ENCODE measurements at regions not wholly inside any gene's neighbourhood (a gene's known extent, or its start where the extent isn't known, plus 50 kb on each side); places are given as distances from the start of the nearest gene placed in this dataset.

- TF ChIP-seq, protein P1, sequence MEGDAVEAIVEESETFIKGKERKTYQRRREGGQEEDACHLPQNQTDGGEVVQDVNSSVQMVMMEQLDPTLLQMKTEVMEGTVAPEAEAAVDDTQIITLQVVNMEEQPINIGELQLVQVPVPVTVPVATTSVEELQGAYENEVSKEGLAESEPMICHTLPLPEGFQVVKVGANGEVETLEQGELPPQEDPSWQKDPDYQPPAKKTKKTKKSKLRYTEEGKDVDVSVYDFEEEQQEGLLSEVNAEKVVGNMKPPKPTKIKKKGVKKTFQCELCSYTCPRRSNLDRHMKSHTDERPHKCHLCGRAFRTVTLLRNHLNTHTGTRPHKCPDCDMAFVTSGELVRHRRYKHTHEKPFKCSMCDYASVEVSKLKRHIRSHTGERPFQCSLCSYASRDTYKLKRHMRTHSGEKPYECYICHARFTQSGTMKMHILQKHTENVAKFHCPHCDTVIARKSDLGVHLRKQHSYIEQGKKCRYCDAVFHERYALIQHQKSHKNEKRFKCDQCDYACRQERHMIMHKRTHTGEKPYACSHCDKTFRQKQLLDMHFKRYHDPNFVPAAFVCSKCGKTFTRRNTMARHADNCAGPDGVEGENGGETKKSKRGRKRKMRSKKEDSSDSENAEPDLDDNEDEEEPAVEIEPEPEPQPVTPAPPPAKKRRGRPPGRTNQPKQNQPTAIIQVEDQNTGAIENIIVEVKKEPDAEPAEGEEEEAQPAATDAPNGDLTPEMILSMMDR (IDR thresholded peaks at IDR 0.05): no peak
- no peak for TF ChIP-seq MYBL2 (CRISPR knock-in tag; IDR thresholded peaks at IDR 0.05)
- TF ChIP-seq FOXP1 (CRISPR knock-in tag; IDR thresholded peaks at IDR 0.05; ENCODE audit: borderline replicate concordance): no peak
- TF ChIP-seq CBFB (CRISPR knock-in tag; IDR thresholded peaks at IDR 0.05; ENCODE audit: low read depth): no peak
- TF ChIP-seq, protein P2, sequence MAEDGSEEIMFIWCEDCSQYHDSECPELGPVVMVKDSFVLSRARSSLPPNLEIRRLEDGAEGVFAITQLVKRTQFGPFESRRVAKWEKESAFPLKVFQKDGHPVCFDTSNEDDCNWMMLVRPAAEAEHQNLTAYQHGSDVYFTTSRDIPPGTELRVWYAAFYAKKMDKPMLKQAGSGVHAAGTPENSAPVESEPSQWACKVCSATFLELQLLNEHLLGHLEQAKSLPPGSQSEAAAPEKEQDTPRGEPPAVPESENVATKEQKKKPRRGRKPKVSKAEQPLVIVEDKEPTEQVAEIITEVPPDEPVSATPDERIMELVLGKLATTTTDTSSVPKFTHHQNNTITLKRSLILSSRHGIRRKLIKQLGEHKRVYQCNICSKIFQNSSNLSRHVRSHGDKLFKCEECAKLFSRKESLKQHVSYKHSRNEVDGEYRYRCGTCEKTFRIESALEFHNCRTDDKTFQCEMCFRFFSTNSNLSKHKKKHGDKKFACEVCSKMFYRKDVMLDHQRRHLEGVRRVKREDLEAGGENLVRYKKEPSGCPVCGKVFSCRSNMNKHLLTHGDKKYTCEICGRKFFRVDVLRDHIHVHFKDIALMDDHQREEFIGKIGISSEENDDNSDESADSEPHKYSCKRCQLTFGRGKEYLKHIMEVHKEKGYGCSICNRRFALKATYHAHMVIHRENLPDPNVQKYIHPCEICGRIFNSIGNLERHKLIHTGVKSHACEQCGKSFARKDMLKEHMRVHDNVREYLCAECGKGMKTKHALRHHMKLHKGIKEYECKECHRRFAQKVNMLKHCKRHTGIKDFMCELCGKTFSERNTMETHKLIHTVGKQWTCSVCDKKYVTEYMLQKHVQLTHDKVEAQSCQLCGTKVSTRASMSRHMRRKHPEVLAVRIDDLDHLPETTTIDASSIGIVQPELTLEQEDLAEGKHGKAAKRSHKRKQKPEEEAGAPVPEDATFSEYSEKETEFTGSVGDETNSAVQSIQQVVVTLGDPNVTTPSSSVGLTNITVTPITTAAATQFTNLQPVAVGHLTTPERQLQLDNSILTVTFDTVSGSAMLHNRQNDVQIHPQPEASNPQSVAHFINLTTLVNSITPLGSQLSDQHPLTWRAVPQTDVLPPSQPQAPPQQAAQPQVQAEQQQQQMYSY (CRISPR knock-in tag; IDR thresholded peaks at IDR 0.05): no peak
- TF ChIP-seq CREB1 (CRISPR knock-in tag; IDR thresholded peaks at IDR 0.05): no peak
- TF ChIP-seq, protein P3, sequence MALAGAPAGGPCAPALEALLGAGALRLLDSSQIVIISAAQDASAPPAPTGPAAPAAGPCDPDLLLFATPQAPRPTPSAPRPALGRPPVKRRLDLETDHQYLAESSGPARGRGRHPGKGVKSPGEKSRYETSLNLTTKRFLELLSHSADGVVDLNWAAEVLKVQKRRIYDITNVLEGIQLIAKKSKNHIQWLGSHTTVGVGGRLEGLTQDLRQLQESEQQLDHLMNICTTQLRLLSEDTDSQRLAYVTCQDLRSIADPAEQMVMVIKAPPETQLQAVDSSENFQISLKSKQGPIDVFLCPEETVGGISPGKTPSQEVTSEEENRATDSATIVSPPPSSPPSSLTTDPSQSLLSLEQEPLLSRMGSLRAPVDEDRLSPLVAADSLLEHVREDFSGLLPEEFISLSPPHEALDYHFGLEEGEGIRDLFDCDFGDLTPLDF (CRISPR knock-in tag; IDR thresholded peaks at IDR 0.05): no peak
- no peak for TF ChIP-seq ZNF425 (CRISPR knock-in tag; conservative IDR thresholded peaks at IDR 0.05)
These were observed 71.0 kb upstream of the BMP2K start for GRCh38 chr4:78704981-78705683.

All from WTC11 (cell line).